Thyroid gland (tissue), 4 donors: ENCODE measurements at regions not wholly inside any gene's neighbourhood (a gene's known extent, or its start where the extent isn't known, plus 50 kb on each side); places are given as distances from the start of the nearest gene placed in this dataset.

Experiments used
- DNase-seq, 2 donors: peaks; one replicate each; pipeline ENCODE4 v3.0.0-alpha.2; 2019
- H3K27ac ChIP-seq, 3 donors: fragments of 200-600 bp; sonication (generic); 1 replicate in 2 of 3; 2 replicates in 1 of 3; pipeline ENCODE4 v1.5.1; 2016 to 2019; ENCODE audit warnings: mild to moderate bottlenecking in 1 of 3, moderate library complexity in 1 of 3
- H3K27me3 ChIP-seq: fragments of 200-600 bp; sonication (generic); one replicate; pipeline ENCODE4 v1.5.1; 2019
- H3K36me3 ChIP-seq, 2 donors: fragments of 200-600 bp; sonication (generic); one replicate each; pipeline ENCODE4 v1.5.1; 2016 to 2019
- H3K4me1 ChIP-seq, 2 donors: fragments of 200-600 bp; sonication (generic); one replicate each; pipeline ENCODE4 v1.5.1; 2017 to 2019
- H3K4me3 ChIP-seq, 3 donors: fragments of 200-600 bp; sonication (generic); replicated peaks in 1 of 3; 1 replicate in 2 of 3; 2 replicates in 1 of 3; pipeline ENCODE4 v1.5.1; 2016; ENCODE audit warnings: mild to moderate bottlenecking in 1 of 3
- H3K9me3 ChIP-seq: fragments of 200-600 bp; sonication (generic); one replicate; pipeline ENCODE4 v1.5.1; 2017
- CTCF ChIP-seq, 6 experiments: fragments of 200-600 bp in 3 of 6; fragments of 450-650 bp in 3 of 6; sonication (generic) in 3 of 6; IDR thresholded peaks; one replicate each; pipeline ENCODE4 v1.5.1; 2016 to 2019; ENCODE audit warnings: antibody characterized with exemption in 6 of 6, mild to moderate bottlenecking in 2 of 6, inconsistent platforms in 1 of 6, moderate library complexity in 1 of 6
- POLR2A ChIP-seq, 2 donors: fragments of 450-650 bp; IDR thresholded peaks; one replicate each; pipeline ENCODE4 v1.6.1; 2017; ENCODE audit warnings: antibody characterized with exemption in 2 of 2, mild to moderate bottlenecking in 2 of 2, moderate library complexity in 1 of 2
- WGBS, 2 donors: methylation state at CpG; one replicate each; pipeline ENCODE4 v1.1.5; 2017; 5-methylcytosine and 5-hydroxymethylcytosine counted together
- intact Hi-C: fragments of 100-400 bp; cut with DNase I; formaldehyde crosslinking; loops from one replicate; pipeline ENCODE4 v1.15.1; 2023

- DNase-seq: no peak
- Histone ChIP-seq H3K4me1 (no peaks in the 10 kb centered on the region), H3K27ac (no peak overlapping the region), H3K4me3 (no peak overlapping the region), H3K27me3 (no peaks in the 10 kb centered on the region), H3K36me3 (no peaks in the 10 kb centered on the region), H3K9me3 (no peaks in the 10 kb centered on the region)
- intact Hi-C loops: no loop called here
- 84 to 92% methylated on average over 2 of the region's 2 CpGs for WGBS, 2 donors
- TF ChIP-seq POLR2A (IDR thresholded peaks at IDR 0.05) (no peak), CTCF (IDR thresholded peaks at IDR 0.05) (no peak)
These were observed 57.7 kb upstream of the PDE4B start for GRCh38 chr1:65734979-65735378.

GRCh38 chr1:65741993-65742392 is 50.7 kb upstream of the PDE4B start:
- WGBS, 2 donors: 82 to 90% methylated on average over 2 of the region's 2 CpGs
- H3K4me3 ChIP-seq: no peak overlapping the region
- TF ChIP-seq CTCF (IDR thresholded peaks at IDR 0.05) (no peak), POLR2A (IDR thresholded peaks at IDR 0.05) (no peak)
- no peaks in the 10 kb centered on the region for H3K27me3 ChIP-seq
- H3K9me3 ChIP-seq: no peaks in the 10 kb centered on the region
- no peak for DNase-seq
- H3K27ac ChIP-seq: no peak overlapping the region
- H3K36me3 ChIP-seq: no peaks in the 10 kb centered on the region
- H3K4me1 ChIP-seq: no peaks in the 10 kb centered on the region
- intact Hi-C loops: no loop called here
